ENCODE measurements at regions not wholly inside any gene's neighbourhood (a gene's known extent, or its start where the extent isn't known, plus 50 kb on each side); places are given as distances from the start of the nearest gene placed in this dataset.

DNA sequence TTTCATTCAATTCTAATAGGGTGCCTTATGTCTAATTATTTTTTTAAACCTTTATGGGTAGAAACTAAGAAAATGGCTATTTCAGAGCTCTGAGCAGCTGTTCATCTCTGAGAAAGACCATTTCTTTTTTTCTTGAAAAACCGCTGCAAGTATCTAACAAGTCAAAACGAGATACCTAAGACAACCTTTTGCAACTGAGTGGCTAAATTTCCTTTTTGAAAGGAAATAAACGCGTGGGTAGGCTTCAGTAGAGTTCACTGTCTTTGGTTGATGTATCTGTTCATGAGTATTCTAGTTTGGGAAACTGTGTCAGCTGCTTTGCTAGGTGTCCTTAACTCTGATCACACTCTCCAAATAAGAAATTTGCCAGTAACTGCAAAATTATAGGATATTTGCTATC, 104.3 kb upstream of the LINC00305 start:
- DNase-seq (ENCODE audit: low spot score) = no peak

DNA sequence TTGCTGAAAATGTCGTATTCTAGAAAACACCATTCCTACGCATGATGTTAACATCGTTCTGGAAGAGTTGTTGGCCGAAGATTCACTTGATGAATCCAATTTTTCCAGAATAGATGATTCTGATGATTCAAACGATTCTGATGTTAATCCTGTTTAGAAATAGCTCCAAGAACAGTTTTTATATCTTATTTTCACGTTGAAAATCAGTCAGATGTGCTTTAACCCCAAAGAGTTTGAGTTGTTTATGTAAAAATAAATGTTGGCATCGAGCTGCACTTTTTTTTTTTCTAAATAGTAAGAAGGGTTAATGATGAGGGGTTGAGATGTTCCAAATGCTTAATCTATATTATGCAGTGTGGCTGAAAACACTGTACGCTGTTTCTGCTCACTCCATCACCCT, 99.9 kb upstream of the LINC00305 start:
- DNase-seq (ENCODE audit: low spot score) = no peak

DNA sequence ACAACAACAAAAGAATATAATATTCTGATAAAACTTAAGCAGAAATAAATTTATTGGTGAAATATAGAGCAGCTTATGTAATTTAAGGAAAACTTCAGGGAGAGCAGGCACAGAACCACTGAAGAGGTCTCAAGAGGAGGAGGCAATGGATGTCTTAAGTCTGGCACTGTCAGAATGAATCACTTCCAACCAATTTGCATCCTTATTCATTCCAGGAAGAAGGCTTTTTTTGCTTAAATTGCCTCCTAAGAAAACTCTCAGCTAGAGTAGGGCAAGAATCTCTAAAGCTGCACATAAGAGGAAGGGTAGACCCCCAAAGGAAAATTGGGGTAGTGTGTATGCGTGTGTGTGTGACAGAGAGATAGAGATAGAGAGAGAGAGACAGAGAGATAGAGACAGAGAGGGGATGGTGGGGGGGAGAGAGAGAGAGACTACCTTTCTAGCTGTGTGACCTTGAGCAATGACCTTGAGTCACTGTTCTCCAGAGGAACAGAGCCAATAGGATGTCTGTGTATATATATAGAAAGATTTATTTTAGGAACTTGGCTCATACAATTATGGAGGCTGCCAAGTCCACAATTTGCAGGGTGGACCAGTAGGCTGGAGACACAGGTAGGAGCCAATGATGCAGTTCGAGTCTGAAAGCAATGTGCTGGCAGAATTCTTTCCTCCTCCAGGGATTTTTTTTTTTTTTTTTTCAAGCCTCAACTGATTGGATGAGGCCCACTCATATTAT, 96.4 kb upstream of the LINC00305 start:
- peak; percentile 8 for DNase-seq (ENCODE audit: low spot score)

DNA sequence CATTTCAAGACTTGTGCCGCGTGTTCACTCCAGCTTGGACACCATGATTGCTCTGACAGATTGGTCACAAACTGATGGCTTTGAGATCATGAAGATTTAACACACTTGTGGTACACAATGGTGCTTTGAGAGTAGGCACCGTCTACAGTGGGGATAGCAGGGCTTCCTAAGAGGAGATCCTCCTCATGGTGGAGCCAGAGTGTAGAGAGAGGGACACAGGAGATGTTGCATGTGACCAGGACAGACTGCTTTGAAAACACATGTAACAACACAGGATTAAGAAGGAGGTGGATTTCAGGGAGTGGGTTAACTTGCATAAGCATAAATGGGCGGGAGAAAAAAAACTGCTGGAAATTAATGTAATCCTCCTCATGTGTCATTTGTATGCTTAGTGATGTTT, 95.7 kb upstream of the LINC00305 start:
- DNase-seq (ENCODE audit: low spot score) = no peak

DNA sequence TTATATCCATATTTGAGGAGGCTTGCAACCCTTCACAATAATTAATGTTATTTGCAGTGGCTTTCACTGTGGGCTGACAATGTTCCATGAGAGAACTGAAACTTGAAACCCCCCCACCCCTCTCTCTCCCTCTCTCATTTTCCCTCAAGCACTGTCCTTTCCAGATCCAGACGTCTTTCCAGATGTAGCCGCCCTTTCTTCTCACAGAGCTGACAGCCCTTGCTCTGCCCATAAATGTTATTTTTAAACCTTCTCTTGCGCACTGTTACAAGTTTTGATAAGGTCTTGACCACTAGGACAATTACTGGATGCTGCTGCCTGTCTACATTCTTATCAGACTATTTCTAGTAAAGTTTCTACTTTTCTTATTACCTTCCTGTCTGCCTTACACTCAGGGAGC, 91.4 kb upstream of the LINC00305 start:
- no peak for DNase-seq (ENCODE audit: low spot score)

DNA sequence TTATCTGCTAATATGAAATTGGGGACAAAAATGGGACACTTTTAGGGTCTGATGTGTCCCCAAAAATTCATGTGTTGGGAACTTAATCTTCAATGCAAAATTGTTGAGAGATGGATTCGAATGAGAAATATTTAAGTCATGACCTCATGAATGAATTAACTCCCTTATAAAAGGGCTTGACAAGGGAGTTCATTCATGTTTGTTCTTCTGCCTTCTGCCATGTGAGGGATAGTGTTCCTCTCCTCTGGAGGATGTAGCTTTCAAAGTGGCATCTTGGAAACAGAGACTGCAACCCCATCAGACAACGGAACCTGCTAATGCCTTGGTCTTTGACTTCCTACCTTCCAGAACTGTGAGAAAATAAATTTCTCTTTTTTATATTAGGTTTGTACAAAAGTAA, 89.2 kb upstream of the LINC00305 start:
- DNase-seq (ENCODE audit: low spot score) = no peak

DNA sequence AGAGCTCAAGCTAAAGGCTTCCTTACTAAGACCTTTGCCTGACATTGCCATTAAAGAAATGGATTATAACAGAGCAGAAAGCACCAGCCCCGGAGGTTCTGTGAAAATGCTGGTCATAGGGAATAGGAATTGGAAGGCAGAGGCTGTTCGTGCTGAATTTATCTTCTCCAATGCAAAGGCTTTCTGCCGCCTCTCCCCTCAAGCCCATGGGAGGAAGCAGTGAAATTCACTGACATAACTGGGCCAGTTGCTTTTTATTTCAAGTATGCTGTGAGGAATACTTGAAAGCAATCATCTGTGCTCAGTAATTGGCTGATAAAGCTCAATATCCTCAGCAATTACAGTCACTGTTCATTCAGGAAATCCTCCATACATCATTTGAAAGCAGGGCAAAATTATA, 85.4 kb upstream of the LINC00305 start:
- DNase-seq (ENCODE audit: low spot score) = no peak

DNA sequence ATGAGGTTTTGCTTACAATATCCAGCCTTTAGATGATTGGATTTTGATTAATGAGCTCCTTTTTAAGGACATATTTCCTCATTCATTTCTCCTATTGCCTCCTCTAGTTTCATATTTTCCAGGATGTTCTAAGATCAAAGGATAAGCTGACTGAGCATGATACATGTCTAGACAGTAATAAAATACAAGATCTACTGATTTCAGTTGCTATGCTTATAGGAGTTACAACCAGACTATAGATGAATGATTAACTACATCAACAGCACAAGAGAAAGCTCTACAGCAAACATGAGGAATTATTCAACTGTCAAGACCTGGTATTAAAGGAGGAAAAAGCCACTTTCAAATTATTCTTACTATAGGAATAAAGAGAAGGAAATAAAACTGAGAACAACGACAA, 85.0 kb upstream of the LINC00305 start:
- no peak for DNase-seq (ENCODE audit: low spot score)

DNA sequence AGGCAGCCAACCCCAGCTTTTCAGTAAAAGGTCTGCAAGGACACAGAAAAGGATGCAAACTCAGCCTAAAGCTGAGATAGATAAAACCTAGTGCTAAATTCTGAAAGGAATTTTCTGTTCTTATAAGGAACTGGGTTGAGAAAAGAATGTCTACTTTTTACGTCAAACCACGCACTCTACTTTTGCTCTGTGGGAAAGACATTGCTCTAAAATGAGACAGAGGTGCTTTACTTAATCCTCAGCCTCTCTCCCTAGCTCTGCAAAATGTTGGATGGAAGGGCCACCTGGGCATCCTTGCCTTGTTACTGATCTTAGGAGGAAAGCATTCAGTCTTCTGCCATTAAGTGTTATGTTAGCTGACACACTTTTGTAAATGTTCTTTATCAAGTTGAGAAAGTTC, 72.1 kb upstream of the LINC00305 start:
- no peak for DNase-seq (ENCODE audit: low spot score)

DNA sequence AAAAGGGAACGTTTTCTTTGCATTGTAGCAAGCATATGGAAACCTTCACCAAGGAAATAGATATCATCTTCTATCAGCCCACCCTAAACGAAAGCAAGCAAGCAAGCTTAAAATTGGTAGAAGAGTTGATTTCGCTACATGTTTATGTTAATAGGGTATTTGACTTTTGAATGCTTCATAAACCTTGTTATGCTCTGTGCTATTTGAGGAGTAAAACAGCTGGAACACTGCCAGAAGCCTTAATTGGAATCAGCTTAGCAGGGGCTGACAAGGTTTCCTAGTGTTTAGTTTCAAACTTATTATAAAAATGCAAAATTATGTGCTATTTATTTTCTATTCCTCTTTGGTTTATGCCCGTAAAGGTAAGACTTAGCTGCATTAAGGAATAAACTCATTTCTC, 70.6 kb upstream of the LINC00305 start:
- no peak for DNase-seq (ENCODE audit: low spot score)

DNA sequence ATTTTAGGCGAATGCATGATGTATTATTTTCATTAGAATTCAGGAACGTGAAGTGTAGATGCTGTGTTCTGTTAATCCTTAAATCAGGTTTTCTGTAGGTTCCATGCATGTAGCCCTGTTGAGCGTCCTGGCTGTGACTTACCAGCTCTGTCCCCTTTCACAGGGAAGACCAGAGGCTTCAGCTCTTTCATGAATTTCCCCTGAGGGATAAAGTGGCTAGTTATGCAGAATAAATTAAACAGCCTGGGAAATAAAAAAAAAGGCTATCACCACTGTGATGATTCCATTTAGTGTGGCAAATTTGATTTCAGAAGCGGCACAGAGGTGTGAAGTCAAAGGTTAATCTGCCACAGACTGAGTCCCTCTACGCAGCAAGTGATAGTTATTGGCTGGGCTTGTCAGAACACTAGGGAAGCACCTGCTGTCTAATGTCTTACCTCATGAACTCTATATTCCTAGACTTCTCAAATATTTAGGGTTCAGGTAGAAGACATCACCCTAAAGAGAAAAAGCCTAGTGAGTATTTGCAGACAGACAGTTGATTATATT, 61.6 kb upstream of the LINC00305 start:
- DNase-seq (ENCODE audit: low spot score) = no peak

DNA sequence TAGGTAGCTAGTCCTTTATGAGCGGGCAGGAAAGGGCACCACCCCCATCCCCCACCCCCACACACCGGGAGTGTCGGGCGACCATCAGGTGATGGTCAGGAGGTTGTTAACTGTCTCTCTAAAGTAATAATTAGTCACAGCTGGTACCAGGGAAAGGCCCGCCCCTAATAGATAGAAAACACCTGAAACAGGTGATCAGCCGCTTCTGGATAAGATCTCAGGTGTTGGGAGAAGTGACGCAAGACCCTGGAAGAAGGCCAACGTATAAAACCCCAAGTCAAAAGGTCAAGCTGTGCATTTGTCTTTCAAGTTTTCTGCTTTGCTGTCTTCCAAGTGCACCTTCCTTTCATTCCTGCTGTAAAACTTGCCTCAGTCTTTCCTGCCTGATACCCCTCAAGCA, 59.6 kb upstream of the LINC00305 start:
- no peak for DNase-seq (ENCODE audit: low spot score)

DNA sequence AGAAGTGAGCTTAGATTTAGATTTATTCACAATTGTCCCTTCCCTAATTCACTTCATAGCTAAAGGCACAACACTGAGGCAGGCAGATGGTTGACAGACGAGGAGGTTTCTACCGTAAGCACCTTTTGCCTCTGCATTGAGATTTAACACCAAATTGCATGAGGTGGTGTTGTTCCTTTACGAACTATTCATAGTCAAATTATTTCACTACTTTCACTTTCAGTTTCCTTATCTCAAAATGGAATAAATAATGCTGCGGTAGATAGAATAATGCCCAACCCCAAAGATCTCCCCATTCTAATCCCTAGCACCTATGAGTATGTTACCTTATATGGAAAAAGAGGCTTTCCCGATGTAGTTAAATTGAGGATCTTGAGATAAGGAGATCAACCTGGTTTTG, 58.9 kb upstream of the LINC00305 start:
- DNase-seq (ENCODE audit: low spot score) = no peak

DNA sequence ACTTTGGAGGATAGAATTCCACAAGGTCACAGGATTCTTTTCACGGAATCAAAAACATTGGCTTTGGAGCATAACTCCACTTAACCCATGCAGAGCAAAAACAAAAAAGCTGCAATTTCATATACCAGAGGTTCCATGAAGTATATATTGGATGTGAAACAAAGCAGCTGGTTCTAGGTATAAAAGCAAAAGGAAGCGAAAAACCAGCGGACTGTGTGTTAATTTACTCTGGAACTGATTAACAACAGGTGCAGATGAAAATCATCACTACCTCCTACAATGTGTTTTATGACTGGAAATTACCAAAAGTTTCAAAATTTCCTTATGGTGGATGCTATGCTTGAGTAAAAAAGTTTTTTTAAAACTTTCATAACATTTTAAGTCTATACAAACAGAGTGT, 54.4 kb upstream of the LINC00305 start:
- DNase-seq (ENCODE audit: low spot score) = no peak

DNA sequence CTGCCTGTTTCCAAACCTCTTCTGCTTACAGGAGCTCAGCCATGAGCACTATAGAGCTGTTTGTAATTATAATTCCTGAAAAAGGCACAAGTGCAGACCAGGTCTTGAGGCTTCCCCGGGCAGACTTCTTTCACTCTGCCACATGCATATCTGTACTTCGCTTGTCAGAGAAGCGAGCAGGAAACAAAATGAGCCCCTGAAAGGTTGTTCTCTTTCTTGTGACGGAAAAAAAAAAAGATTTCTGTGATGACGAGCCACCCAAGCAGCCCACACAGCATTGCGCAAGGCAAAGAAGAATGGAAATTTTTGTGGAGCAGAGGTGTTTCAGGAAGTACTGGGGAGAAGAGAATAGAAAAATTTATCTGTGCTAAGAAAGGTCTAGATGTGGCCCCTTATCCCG, 54.0 kb upstream of the LINC00305 start:
- no peak for DNase-seq (ENCODE audit: low spot score)

DNA sequence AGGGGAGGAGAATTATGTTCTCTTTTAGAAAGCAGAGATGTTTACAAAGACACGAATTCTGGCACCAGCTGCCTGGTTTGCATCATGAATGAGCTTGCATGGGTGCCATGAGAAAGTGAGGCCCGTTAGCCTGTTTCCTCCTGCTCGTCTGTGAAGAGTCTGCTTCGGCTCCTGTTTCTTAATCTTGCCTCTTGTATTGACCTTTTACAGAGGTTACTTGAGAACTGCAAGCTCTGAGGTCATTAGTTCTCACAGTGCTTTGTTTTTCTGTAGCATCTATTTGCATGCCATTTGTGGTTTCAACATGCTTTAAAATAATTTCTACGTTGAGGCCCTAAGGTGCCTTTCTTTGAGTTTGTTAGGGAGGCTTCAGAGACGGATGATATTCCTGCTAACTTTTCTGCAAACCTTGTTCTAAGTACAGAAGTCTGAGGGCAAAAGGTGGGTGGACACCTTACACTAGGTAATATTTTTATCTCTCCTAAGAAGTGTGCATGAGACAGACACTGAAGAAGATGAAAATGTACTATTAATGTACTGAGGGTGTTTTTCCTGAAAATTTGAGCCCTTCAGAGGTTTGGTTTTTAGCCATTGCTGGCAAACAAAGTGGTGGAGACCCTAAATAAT, 53.4 kb upstream of the LINC00305 start:
- no peak for DNase-seq (ENCODE audit: low spot score)

DNA sequence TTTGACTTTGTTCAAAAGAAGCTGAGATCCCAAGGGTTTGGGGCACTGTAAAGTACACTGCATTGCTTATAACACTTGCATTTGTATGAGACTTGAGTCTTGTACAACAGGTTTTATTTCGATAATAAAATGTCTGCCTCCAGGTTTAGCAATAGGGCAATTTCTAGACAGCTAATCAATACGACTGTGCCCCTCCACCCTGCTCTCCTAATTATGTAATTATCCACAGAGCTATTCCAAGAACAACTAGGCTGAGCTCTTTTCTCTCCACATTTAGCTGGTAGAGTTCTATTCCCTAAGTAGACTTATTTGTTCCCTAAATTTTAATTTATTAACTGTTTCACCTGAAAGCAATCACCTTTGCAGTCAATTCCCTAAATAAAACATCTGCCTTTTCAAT, 52.9 kb upstream of the LINC00305 start:
- DNase-seq (ENCODE audit: low spot score) = no peak

DNA sequence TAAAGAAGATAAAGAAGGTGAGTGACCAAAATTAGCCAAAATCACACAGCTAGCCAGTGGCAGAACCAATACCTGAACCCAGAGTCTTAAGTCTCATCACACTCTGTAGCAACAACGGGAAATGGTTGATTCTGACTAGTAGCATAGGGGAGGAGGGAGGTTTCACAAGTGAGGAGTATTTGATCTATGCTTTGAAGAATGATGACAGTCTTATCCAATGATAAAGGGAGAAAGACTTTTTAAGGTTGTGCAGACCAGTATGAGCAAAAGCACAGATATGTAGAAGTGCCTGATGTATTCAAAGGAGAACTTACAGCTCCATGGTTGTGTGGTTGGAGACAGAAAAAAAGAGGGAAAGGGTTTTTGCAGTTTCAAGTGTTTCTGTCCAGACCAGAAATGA, 50.7 kb upstream of the LINC00305 start:
- no peak for DNase-seq (ENCODE audit: low spot score)
